ENCODE measurements at regions not wholly inside any gene's neighbourhood (a gene's known extent, or its start where the extent isn't known, plus 50 kb on each side); places are given as distances from the start of the nearest gene placed in this dataset.

- TF ChIP-seq MAX (IDR thresholded peaks at IDR 0.05) (no peak), JUND (IDR thresholded peaks at IDR 0.05) (no peak), CTCF (IDR thresholded peaks at IDR 0.05; ENCODE audit: low read depth, low read length, missing input control) (no peak), SP1 (IDR thresholded peaks at IDR 0.05) (no peak), ZBTB33 (IDR thresholded peaks at IDR 0.05) (no peak), RAD21 (IDR thresholded peaks at IDR 0.05) (no peak), TAF1 (conservative IDR thresholded peaks at IDR 0.05) (no peak), RXRA (IDR thresholded peaks at IDR 0.05) (no peak)
These were observed 1255.6 kb downstream of the DIAPH3 start for GRCh38 chr13:58908019-58908679.
